Inferior parietal cortex (tissue), 1 donor: ENCODE measurements at regions not wholly inside any gene's neighbourhood (a gene's known extent, or its start where the extent isn't known, plus 50 kb on each side); places are given as distances from the start of the nearest gene placed in this dataset.
"Not testable (repeated sequence)": the region's sequence is repeated elsewhere in the genome, so short reads cannot be mapped to it uniquely, and the experiment has no call there.

Experiments
- DNase-seq: peaks from one replicate; pipeline ENCODE4 v3.0.0-alpha.2; 2016; ENCODE audit errors: extremely low spot score

DNA sequence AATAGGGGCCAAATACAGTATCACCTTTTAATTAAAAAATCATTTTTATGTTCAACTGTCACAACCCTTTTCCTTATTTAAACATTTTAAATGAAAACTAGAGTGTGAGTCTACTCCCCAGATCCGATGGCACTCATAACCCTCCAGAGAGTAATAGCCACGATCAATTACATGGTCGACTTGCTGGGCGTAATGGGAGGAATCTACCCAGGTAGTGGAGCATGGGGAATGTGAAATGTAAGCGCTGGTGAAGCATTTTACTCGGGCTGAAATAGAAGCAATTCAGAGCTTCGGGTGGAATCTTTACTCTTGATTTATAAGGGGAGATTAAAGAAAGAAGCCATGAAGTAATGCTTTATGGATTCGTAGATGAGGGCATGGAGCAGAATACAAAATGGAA lies 321.9 kb downstream of the ACTR3B start:
- DNase-seq, result no peak

DNA sequence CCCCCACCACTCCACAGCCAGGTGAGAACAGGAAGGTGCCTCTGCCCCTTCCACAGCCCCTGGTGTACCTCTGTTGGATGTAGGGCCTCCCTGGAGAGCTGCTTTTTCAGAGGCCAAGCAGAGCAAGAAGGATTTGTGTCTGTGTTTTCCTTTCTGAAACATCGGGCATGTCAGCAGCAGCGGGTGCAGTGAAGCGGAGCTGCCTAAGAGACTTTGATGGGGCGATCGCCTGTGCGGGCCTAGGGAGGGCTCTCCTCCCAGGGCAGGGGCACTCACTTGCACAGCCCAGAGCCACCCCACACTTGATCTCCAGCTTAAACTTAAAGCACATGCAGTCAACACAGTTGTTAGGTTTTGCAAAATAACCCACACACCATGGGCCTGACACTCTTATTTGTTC lies 324.7 kb downstream of the ACTR3B start:
- DNase-seq, result no peak

DNA sequence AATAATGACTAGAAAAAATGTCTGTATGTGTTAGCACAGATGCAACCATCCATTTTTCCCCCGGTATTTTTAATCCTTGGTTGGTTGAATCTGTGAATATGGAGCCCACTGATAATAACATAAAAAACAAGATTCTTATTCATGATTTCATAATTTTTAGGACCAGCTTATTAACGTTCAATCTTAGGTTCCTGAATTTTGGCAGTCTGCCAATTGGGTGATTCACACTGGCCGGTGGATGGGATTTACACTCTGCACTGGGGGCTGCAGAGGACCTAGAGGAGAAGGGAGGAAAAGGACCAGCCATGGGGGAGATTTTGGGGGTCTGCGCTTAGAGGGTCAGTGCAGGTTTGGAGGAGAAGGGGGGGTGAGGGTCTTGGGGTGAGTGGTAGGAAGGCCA lies 327.9 kb downstream of the ACTR3B start:
- no peak for DNase-seq

GRCh38 chr7:153088601-153089000 lies 329.0 kb downstream of the ACTR3B start:
- DNase-seq, result no peak

- no peak for DNase-seq
Measured at GRCh38 chr7:153090209-153090608, 330.7 kb downstream of the ACTR3B start.

DNA sequence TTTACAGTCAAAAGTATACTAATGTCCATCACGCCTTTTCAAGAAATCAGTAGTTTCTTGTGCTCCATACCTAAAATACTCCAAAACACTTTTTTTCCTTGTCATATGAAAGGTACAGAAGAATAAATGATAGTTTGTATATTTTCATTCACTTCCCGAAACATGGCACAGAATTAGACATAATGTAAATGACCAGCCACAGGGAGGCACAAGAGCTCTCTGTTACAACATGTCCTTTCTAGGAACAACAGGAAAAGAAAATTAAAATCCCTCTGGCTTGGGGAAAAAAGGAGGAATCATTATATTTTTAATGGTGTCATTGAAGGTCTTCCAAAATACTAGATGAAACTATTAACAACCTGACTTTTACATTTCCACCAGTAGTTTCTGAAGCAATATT lies 331.2 kb downstream of the ACTR3B start:
- DNase-seq, result no peak

DNA sequence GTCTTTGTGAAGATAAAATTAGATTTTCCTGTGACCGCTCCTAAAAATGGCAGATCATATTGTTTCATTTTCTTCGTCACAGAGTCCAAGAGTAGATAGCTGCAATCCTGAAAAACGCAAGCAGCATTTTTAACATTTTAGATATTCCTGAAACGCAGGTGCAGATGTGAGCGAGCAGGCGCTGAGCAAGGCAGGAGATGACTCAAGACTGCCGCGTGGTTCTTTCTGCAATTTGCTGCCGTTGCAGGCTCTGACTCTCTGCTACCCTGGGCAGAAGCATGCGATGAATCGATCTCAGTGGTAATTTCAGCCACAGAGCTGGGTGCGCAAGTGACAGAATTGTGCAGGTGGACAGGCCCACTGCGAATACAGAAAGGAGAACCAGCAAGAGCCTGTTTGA lies 331.9 kb downstream of the ACTR3B start:
- DNase-seq, result no peak

DNA sequence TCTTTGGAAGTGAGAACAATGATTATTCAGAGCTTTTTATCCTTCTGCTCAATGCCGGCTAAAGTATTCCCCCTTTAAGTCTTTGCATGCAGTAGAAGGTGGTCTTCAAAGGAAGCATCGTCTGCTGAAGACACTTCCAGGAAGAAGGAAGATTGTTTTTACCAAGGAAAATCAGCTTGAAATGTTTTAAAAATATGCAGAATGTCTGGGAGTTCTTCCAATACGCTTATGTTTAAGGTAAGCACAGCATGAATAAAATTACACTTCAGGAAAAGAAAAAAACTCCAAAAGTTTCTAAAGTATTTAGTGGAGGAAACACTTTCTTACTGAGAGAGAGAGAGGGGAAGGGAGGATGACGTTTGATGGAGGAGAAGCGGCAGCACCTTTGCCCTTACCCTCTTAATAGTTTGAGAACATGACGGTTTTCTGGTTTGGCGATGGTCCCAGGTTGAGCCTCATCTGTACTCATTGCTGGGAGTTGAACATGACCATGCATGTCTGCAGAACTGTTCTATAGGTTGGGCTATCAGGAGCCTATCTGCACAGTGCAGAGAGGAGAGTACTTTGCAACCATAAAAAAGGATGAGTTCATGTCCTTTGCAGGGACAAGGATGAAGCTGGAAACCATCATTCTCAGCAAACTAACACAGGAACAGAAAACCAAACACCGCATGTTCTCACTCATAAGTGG lies 338.1 kb downstream of the ACTR3B start:
- DNase-seq, result no peak

DNA sequence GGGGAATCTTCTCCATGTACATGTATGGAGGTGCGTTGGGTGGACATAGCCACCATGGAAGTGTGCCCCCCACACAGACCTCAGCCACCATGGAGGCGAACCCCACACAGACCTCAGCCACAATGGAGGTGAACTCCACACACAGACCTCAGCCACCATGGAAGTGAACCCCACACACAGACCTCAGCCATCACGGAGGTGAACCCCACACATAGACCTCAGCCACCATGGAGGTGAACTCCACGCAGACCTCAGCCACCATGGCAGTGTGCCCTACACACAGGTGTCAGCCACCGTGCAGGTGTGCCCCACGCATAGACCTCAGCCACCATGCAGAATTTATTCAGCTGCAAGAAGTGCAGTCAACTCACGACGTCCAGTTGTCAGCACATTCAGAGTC lies 339.7 kb downstream of the ACTR3B start:
- no peak for DNase-seq

GRCh38 chr7:153100691-153101237 lies 341.2 kb downstream of the ACTR3B start:
- DNase-seq, result no peak

DNA sequence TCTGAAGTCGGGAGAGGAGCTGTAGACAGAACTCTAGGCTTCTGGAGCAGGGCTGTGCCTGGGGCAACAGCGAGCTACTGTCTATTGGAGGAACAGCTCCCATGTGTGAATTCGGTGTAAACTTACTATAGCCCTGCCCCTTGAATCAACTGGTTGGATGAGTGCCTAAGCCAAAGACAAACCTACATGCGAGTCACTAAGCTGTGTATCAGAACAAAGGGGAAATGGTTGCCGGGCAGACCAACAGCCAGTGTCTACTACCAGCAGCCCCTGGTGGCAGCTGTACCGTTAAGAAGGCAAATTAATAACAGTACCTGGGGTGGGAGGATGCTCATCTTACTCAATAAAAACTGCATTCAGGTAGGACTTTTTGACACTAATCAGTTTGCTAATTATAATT lies 343.6 kb downstream of the ACTR3B start:
- DNase-seq, result no peak

DNA sequence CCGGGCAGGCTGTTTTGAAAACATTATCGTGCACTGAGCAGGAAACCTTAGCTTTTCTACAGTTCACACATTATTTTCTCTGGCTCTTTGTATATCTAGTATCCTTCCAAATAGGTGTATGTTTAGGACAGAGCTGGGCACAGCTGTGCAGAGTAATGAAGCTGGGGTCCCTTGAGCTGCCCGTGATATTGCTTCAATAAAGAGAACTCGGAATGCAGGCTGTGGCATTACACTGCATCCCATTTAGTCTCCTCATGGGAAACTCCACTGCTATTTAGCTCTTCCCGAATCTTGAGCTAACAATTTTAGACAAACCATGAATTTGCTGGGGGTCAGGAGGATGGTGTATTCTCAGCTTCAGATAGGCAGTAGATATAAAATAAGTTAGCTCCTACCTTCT lies 348.3 kb downstream of the ACTR3B start:
- DNase-seq, result no peak

GRCh38 chr7:153109566-153109965 lies 350.0 kb downstream of the ACTR3B start:
- DNase-seq, result no peak

- DNase-seq, result no peak
Measured at GRCh38 chr7:153110606-153111005, 351.1 kb downstream of the ACTR3B start.

- not testable (repeated sequence) for DNase-seq
Measured at GRCh38 chr7:153122255-153122654, 362.7 kb downstream of the ACTR3B start.

- DNase-seq, result no peak
Measured at GRCh38 chr7:153130052-153130451, 370.5 kb downstream of the ACTR3B start.

DNA sequence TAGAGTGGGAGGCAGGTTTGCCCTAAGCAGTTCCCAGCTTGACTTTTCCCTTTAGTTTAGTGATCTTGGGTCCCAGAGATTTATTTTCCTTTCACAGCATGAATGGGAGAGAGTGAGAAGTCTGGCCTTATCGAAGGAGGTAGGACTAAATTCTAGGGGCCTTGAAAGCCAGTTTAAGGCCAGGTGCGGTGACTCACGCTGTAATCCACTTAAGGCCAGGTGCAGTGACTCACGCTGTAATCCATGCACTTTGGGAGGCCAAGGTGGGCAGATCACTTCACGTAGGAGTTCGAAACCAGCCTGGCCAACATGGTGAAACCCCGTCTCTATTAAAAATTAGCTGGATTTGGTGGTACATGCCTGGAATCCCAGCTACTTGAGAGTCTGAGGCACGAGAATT lies 392.2 kb downstream of the ACTR3B start:
- DNase-seq, result no peak

GRCh38 chr7:153152801-153153422 lies 393.4 kb downstream of the ACTR3B start:
- no peak for DNase-seq

DNA sequence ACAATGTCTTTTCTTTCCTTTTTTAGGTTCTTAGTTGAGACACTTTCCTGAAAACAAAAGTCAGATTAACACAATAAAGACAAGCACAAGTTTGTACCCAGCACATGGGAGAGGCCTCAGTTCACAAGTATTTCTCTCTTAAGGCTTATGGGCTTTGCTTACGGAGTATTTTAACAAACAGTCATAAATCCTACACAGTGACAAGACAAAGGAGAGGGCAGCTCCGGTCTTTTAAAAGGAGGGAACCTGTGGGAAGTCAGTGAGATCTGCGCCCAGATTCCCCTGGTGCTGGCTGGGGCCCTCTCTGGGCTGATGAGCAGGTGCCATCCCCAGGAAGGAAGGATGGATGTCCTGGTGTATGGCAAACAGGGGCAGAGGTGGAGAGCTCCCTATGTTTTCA lies 398.6 kb downstream of the ACTR3B start:
- no peak for DNase-seq

DNA sequence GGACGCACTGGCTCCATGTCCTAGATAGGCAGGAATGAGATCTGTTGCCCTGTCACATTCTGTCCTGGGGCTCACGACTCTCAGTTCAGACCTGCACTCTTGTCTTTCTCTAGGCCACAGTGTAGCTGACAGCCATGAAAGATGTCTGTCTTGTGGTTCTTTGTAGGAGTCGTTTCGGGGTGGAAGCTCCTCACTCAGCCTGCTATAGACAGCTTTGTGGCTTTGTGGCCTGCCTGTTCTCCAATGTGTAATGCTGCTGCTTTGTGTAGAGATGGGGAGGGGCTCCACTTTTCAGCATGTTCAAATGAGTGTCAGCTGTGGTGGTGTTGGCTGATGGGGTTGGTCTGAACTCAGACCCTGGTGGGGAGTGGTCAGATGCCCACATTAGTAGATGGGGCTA lies 410.7 kb downstream of the ACTR3B start:
- no peak for DNase-seq

GRCh38 chr7:153185936-153186335 lies 426.4 kb downstream of the ACTR3B start:
- no peak for DNase-seq

DNA sequence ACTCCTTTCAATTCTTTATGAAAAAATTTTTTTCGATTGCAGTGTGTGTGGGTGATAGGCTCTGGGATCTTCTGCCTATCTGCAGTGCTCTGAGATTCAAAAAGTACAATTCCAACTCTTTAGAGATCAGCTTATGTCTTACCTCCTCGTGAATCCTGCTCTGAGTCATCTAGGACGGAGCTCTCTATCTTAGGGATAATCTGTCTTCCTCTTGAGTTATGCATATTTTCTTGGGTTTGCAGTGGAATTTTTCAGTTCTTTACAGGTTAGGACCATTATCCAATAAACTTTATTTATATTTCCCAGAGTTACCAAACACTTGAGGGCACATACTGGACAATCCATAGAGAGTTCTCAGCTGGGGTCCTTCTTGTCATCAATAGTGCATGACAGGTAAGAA lies 428.6 kb downstream of the ACTR3B start:
- no peak for DNase-seq

DNA sequence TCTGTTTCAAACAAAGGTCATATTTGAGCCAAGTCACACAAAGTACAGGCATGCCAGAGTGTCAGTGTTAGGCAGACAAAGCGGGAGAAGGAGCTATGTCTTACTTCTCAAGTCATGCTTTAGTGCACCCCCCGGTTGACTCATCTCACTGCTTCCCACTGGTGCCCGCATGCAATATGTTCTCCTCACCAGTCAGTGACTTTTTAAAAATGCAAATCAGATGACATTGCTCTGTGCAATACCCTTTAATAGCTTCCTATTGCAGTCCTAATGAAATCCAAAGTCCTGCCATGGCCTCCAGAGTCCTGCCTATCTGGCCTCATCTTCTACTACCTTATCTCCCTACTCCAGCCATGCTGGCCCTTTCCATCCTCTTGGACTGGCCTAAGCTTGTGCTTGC lies 429.1 kb downstream of the ACTR3B start:
- DNase-seq, result no peak

- peak; percentile 10 for DNase-seq
Measured at GRCh38 chr7:153190452-153190851, 430.9 kb downstream of the ACTR3B start.
